ENCODE measurements at regions not wholly inside any gene's neighbourhood (a gene's known extent, or its start where the extent isn't known, plus 50 kb on each side); places are given as distances from the start of the nearest gene placed in this dataset.
"Not testable (repeated sequence)": the region's sequence is repeated elsewhere in the genome, so short reads cannot be mapped to it uniquely, and the experiment has no call there.

- TF ChIP-seq CTCF (conservative IDR thresholded peaks at IDR 0.05; ENCODE audit: low read depth, low read length), result no peak
- no peak overlapping the region for H3K4me3 ChIP-seq (ENCODE audit: low read depth, low read length)
- DNase-seq (ENCODE audit: low read depth), result no peak
These were observed 113.2 kb upstream of the VWC2 start for GRCh38 chr7:49660170-49660783.

- no peak for DNase-seq (ENCODE audit: low read depth)
- no peak for TF ChIP-seq CTCF (conservative IDR thresholded peaks at IDR 0.05; ENCODE audit: low read depth, low read length)
- no peak overlapping the region for H3K4me3 ChIP-seq (ENCODE audit: low read depth, low read length)
These were observed 112.5 kb upstream of the VWC2 start for GRCh38 chr7:49660976-49661375.

GRCh38 chr7:49665963-49666362, 107.5 kb upstream of the VWC2 start:
- not testable (repeated sequence) for DNase-seq (ENCODE audit: low read depth)

GRCh38 chr7:49666764-49667163, 106.7 kb upstream of the VWC2 start:
- H3K4me3 ChIP-seq (ENCODE audit: low read depth, low read length), result no peak overlapping the region
- no peak for DNase-seq (ENCODE audit: low read depth)
- TF ChIP-seq CTCF (conservative IDR thresholded peaks at IDR 0.05; ENCODE audit: low read depth, low read length), result no peak

More at GRCh38 chr7:49665963-49666362, 107.5 kb upstream of the VWC2 start:
- not testable (repeated sequence) for H3K4me3 ChIP-seq (ENCODE audit: low read depth, low read length)

GRCh38 chr7:49669285-49669684, 104.2 kb upstream of the VWC2 start:
- DNase-seq (ENCODE audit: low read depth), result no peak
- no peak overlapping the region for H3K4me3 ChIP-seq (ENCODE audit: low read depth, low read length)
- TF ChIP-seq CTCF (conservative IDR thresholded peaks at IDR 0.05; ENCODE audit: low read depth, low read length), result no peak

- DNase-seq (ENCODE audit: low read depth), result no peak
- no peak overlapping the region for H3K4me3 ChIP-seq (ENCODE audit: low read depth, low read length)
- TF ChIP-seq CTCF (conservative IDR thresholded peaks at IDR 0.05; ENCODE audit: low read depth, low read length), result no peak
These were observed 103.7 kb upstream of the VWC2 start for GRCh38 chr7:49669692-49670260.

GRCh38 chr7:49670991-49671390, 102.4 kb upstream of the VWC2 start:
- DNase-seq (ENCODE audit: low read depth), result no peak
- H3K4me3 ChIP-seq (ENCODE audit: low read depth, low read length), result no peak overlapping the region
- TF ChIP-seq CTCF (conservative IDR thresholded peaks at IDR 0.05; ENCODE audit: low read depth, low read length), result no peak
